ENCODE measurements at regions not wholly inside any gene's neighbourhood (a gene's known extent, or its start where the extent isn't known, plus 50 kb on each side); places are given as distances from the start of the nearest gene placed in this dataset.

DNA sequence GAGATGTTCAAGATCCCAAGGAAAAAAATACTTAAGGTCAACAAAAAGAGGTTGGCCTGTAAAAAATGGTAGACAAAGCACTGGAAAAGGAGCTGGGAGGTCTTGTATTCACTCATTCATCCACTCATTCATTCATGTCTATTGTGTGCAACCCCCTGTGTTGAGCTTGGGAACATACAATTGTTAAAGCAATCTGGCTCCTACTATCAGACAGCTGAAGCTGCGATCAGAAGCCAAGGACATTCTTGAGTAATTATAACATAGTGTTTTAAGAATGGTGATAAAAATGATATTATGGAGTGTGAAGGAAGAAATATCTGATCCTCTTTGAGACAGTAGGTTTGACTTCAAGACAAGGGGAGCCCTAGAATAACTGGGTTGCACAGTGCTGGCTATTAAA lies 693.4 kb downstream of the TOX3 start:
- TF ChIP-seq POLR2A (IDR thresholded peaks at IDR 0.05; ENCODE audit: low read depth, low read length) (no peak), TAF1 (IDR thresholded peaks at IDR 0.05; ENCODE audit: borderline replicate concordance, low read depth, low read length) (no peak)

Data from GM12892 (cell line).